HepG2 (cell line): ENCODE measurements at regions not wholly inside any gene's neighbourhood (a gene's known extent, or its start where the extent isn't known, plus 50 kb on each side); places are given as distances from the start of the nearest gene placed in this dataset.

Source experiments
- ATAC-seq: fragments of 200-7000 bp; cut with Tn5 transposase; 3 replicates; pipeline ENCODE4 v1.9.1; 2020; ENCODE audit warnings: mild to moderate bottlenecking, moderate library complexity
- BruUV-seq: library from RNA; stranded (reverse); fragments of 400-500 nt; replicated peaks from 2 replicates; lab custom pipeline; 2021; lab: Mats Ljungman, UMichigan
- CTCF ChIA-PET: fragments of 300-600 bp; formaldehyde crosslinking; extraction: SDS; loops from one replicate; lab custom pipeline; 2021; ENCODE audit warnings: low total read pairs, inconsistent platforms, low intra/inter-chr PET ratio; lab: Yijun Ruan, JAX
- POLR2A ChIA-PET: fragments of 350-600 bp; sonication (Branson Sonifier 250); formaldehyde crosslinking; loops from one replicate; lab custom pipeline; 2020; ENCODE audit warnings: antibody characterized with exemption, inconsistent platforms; lab: Yijun Ruan, JAX
- DNase-seq: peaks from one replicate; pipeline ENCODE4 v3.0.0-alpha.2; 2015; ENCODE audit warnings: low spot score
- FAIRE-seq: peaks from 3 replicates; lab custom pipeline; 2011; peaks lifted over from hg19 to GRCh38; lab: Jason Lieb, UNC
- H2AFZ ChIP-seq: one replicate; pipeline ENCODE4 v1.6.1; 2011; ENCODE audit warnings: low read length, inconsistent platforms
- H3K27ac ChIP-seq: fragments of 300-600 bp; 3 replicates; pipeline ENCODE4 v1.8.0; 2011; ENCODE audit warnings: mixed run types, mild to moderate bottlenecking, mixed read lengths, low read length, inconsistent platforms; ENCODE audit not compliant: insufficient read depth; ENCODE audit errors: extremely low read length
- H3K27me3 ChIP-seq, 2 experiments: fragments of 200-600 bp in 1 of 2; 2 replicates in 1 of 2; 3 replicates in 1 of 2; pipeline versions ENCODE4 v1.6.0 to v1.8.0; 2011; ENCODE audit warnings: low read length in 2 of 2, mild to moderate bottlenecking in 2 of 2, moderate library complexity in 2 of 2, inconsistent platforms in 1 of 2; ENCODE audit not compliant: insufficient read depth in 2 of 2, control insufficient read depth in 1 of 2
- H3K36me3 ChIP-seq, 2 experiments: fragments of 200-600 bp in 1 of 2; replicated peaks in 1 of 2; 2 replicates in 1 of 2; 3 replicates in 1 of 2; pipeline versions ENCODE4 v1.5.1 to v1.8.0; 2011; ENCODE audit warnings: low read length in 2 of 2, inconsistent platforms in 1 of 2; ENCODE audit not compliant: insufficient read depth in 2 of 2, control insufficient read depth in 1 of 2
- H3K4me1 ChIP-seq: 2 replicates; pipeline ENCODE4 v1.5.1; 2012; ENCODE audit warnings: low read length, inconsistent platforms; ENCODE audit not compliant: insufficient read depth
- H3K4me2 ChIP-seq: 2 replicates; pipeline ENCODE4 v1.6.0; 2011; ENCODE audit warnings: low read depth, low read length, inconsistent platforms
- H3K4me3 ChIP-seq, 3 experiments: fragments of 200-600 bp in 1 of 3; sonication (generic), shearing (Covaris generic) in 1 of 3; replicated peaks in 1 of 3; 2 replicates each; pipeline ENCODE4 v1.5.1; 2011 to 2016; ENCODE audit warnings: low read length in 3 of 3, inconsistent platforms in 2 of 3, low read depth in 2 of 3, mild to moderate bottlenecking in 2 of 3, control low read depth in 1 of 3, mixed read lengths in 1 of 3; ENCODE audit not compliant: insufficient read depth in 1 of 3
- H3K79me2 ChIP-seq: one replicate; pipeline ENCODE4 v1.6.1; 2011; ENCODE audit warnings: low read length, inconsistent platforms; ENCODE audit not compliant: insufficient read depth
- H3K9ac ChIP-seq: 2 replicates; pipeline ENCODE4 v1.6.0; 2011; ENCODE audit warnings: mild to moderate bottlenecking, low read depth, low read length, inconsistent platforms; ENCODE audit not compliant: insufficient read depth
- H3K9me3 ChIP-seq: 2 replicates; pipeline ENCODE4 v1.5.1; 2012; ENCODE audit warnings: mild to moderate bottlenecking, low read length
- H4K20me1 ChIP-seq: 2 replicates; pipeline ENCODE4 v1.6.0; 2011; ENCODE audit warnings: inconsistent platforms, mild to moderate bottlenecking, low read length, moderate library complexity; ENCODE audit not compliant: insufficient read depth
- CREB1 ChIP-seq, 2 experiments: fragments of 450-650 bp in 1 of 2; IDR thresholded peaks; 2 replicates each; pipeline ENCODE4 v1.6.1; 2016 to 2017; ENCODE audit warnings: control low read depth in 1 of 2, mild to moderate bottlenecking in 1 of 2, missing compliant biosample characterization in 1 of 2, missing genetic modification characterization in 1 of 2
- HCFC1 ChIP-seq: fragments of 150-350 bp; IDR thresholded peaks from 2 replicates; pipeline ENCODE4 v1.6.1; 2014; ENCODE audit warnings: low read depth, low read length
- JUNB ChIP-seq: sonication (generic); formaldehyde crosslinking; IDR thresholded peaks from 2 replicates; pipeline ENCODE4 v1.8.0; 2022; ENCODE audit warnings: missing genetic modification reagents, mild to moderate bottlenecking, borderline replicate concordance
- KDM2A ChIP-seq: sonication (generic); formaldehyde crosslinking; IDR thresholded peaks from 2 replicates; pipeline ENCODE4 v1.4.0; 2020; ENCODE audit warnings: low read depth, missing genetic modification reagents, borderline replicate concordance
- PCBP2 ChIP-seq: fragments of 200-400 bp; formaldehyde crosslinking; optimal IDR thresholded peaks from 2 replicates; pipeline ENCODE3; 2018; ENCODE audit warnings: low read length, low read depth; ENCODE audit not compliant: poor library complexity, severe bottlenecking
- SIX4 ChIP-seq: sonication (generic); formaldehyde crosslinking; IDR thresholded peaks from 2 replicates; pipeline ENCODE4 v1.4.0; 2020; ENCODE audit warnings: missing genetic modification reagents
- SMAD1 ChIP-seq: sonication (generic); formaldehyde crosslinking; IDR thresholded peaks from 2 replicates; pipeline ENCODE4 v1.4.0; 2020; ENCODE audit warnings: missing genetic modification reagents, low read depth, mild to moderate bottlenecking, borderline replicate concordance
- ZIK1 ChIP-seq: sonication (generic); formaldehyde crosslinking; IDR thresholded peaks from 2 replicates; pipeline ENCODE4 v1.5.0; 2020; ENCODE audit warnings: mild to moderate bottlenecking, low read depth, missing genetic modification reagents, borderline replicate concordance
- ZNF572 ChIP-seq: sonication (generic); formaldehyde crosslinking; IDR thresholded peaks from 2 replicates; pipeline ENCODE4 v1.5.1; 2020; ENCODE audit warnings: mild to moderate bottlenecking, missing genetic modification reagents
- ZNF883 ChIP-seq: sonication (generic); formaldehyde crosslinking; IDR thresholded peaks from 2 replicates; pipeline ENCODE4 v1.5.1; 2020; ENCODE audit warnings: mild to moderate bottlenecking, missing genetic modification reagents; ENCODE audit errors: not compliant biosample characterization
- WGBS: methylation state at CpG from one replicate; pipeline ENCODE4 v1.1.6; 2017; ENCODE audit warnings: low lambda C conversion rate; 5-methylcytosine and 5-hydroxymethylcytosine counted together
- in situ Hi-C: cut with HindIII; loops from 2 replicates; pipeline ENCODE4 v1.10.0; 2017; ENCODE audit warnings: low pct_unique_long_range_greater_than_20kb; ENCODE audit not compliant: extremely low pct_ligation_motif_present
- intact Hi-C: fragments of 100-400 bp; cut with micrococcal nuclease; formaldehyde crosslinking; loops from one replicate; pipeline ENCODE4 v1.10.0; 2022; ENCODE audit not compliant: unreplicated experiment
- TF ChIP-seq, protein P1 (sequence below), 2 experiments: fragments of 450-650 bp in 1 of 2; sonication (generic) in 1 of 2; formaldehyde crosslinking in 1 of 2; IDR thresholded peaks; 2 replicates each; pipeline versions ENCODE4 v1.6.1 to v1.8.0; 2016 to 2022; ENCODE audit warnings: antibody characterized with exemption in 1 of 2, mild to moderate bottlenecking in 1 of 2, missing genetic modification reagents in 1 of 2
- TF ChIP-seq, protein P2 (sequence below), 2 experiments: fragments of 450-650 bp in 1 of 2; sonication (generic) in 1 of 2; formaldehyde crosslinking; IDR thresholded peaks; 2 replicates each; pipeline versions ENCODE4 v1.5.0 to v1.8.0; 2020 to 2022; ENCODE audit warnings: mild to moderate bottlenecking in 1 of 2, missing genetic modification reagents in 1 of 2
- TF ChIP-seq, protein P3 (sequence below): sonication (generic); formaldehyde crosslinking; IDR thresholded peaks from 2 replicates; pipeline ENCODE4 v1.4.0; 2020; ENCODE audit warnings: missing genetic modification reagents, low read depth, mild to moderate bottlenecking, borderline replicate concordance

DNA sequence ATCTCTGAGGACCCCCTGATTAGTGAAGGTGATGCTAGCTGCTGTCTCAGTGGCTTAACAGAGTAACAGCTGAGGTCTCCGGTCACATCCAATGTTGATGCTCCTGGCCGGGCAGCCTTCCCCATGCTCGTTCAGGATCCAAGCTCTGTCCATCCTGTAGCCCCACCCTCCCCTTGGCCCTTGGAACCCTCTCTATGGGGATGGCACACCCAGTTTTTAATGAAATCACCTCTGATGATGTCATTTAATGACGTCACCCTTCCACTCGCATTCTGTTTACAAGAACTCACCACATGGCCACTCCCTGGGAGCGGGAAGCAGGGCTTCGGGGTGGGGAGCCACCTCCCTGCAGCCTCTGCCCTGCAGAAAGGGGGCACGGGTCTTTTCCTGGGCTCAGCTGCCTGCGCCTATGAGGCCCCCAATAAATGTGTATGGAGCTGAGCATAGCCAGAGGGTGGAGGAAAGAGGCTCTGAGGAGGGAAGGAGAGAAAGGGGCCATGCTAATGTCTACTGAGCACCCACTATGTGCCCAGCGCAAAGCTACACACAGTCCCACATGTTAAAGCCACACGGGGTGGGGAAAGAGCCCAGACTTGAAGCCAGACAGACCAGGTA is 95.5 kb downstream of the OAT start:
- Histone ChIP-seq H4K20me1 (no peaks in the 10 kb centered on the region), H3K36me3 (no peaks in the 10 kb centered on the region), H3K79me2 (no peaks in the 10 kb centered on the region), H3K9me3 (no peaks in the 10 kb centered on the region), H3K27ac (no peak overlapping the region), H3K4me3 (no peak overlapping the region), H3K27me3 (peaks cover 0 to 5% of the 10 kb centered on the region in 2 experiments; a peak in 2 of 5 replicates), H2AFZ (no peak overlapping the region), H3K4me1 (peaks cover 10% of the 10 kb centered on the region), H3K9ac (no peak overlapping the region), H3K4me2 (no peak overlapping the region)
- in situ Hi-C loops, result no loop called here
- intact Hi-C loops, result no loop called here
- ATAC-seq, result no peak
- no peak for FAIRE-seq
- DNase-seq, result no peak
- POLR2A ChIA-PET, result no interaction called here
- CTCF ChIA-PET, result no interaction called here
- no TSS peak for BruUV-seq
- 26% methylated on average over 10 of the region's 11 CpGs for WGBS
- TF ChIP-seq, protein P1, sequence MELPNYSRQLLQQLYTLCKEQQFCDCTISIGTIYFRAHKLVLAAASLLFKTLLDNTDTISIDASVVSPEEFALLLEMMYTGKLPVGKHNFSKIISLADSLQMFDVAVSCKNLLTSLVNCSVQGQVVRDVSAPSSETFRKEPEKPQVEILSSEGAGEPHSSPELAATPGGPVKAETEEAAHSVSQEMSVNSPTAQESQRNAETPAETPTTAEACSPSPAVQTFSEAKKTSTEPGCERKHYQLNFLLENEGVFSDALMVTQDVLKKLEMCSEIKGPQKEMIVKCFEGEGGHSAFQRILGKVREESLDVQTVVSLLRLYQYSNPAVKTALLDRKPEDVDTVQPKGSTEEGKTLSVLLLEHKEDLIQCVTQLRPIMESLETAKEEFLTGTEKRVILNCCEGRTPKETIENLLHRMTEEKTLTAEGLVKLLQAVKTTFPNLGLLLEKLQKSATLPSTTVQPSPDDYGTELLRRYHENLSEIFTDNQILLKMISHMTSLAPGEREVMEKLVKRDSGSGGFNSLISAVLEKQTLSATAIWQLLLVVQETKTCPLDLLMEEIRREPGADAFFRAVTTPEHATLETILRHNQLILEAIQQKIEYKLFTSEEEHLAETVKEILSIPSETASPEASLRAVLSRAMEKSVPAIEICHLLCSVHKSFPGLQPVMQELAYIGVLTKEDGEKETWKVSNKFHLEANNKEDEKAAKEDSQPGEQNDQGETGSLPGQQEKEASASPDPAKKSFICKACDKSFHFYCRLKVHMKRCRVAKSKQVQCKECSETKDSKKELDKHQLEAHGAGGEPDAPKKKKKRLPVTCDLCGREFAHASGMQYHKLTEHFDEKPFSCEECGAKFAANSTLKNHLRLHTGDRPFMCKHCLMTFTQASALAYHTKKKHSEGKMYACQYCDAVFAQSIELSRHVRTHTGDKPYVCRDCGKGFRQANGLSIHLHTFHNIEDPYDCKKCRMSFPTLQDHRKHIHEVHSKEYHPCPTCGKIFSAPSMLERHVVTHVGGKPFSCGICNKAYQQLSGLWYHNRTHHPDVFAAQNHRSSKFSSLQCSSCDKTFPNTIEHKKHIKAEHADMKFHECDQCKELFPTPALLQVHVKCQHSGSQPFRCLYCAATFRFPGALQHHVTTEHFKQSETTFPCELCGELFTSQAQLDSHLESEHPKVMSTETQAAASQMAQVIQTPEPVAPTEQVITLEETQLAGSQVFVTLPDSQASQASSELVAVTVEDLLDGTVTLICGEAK (IDR thresholded peaks at IDR 0.05), result no peak
- TF ChIP-seq, protein P1 (CRISPR knock-in tag; IDR thresholded peaks at IDR 0.05), result no peak
- no peak for TF ChIP-seq ZIK1 (CRISPR knock-in tag)
- no peak for TF ChIP-seq ZNF883 (CRISPR knock-in tag)
- TF ChIP-seq KDM2A (CRISPR knock-in tag), result no peak
- no peak for TF ChIP-seq ZNF572 (CRISPR knock-in tag)
- no peak for TF ChIP-seq HCFC1
- no peak for TF ChIP-seq PCBP2
- peak; percentile 96 for TF ChIP-seq CREB1 (IDR thresholded peaks at IDR 0.05)
- no peak for TF ChIP-seq CREB1 (CRISPR knock-in tag; IDR thresholded peaks at IDR 0.05)
- TF ChIP-seq JUNB (CRISPR knock-in tag), result no peak
- no peak for TF ChIP-seq SIX4 (CRISPR knock-in tag)
- TF ChIP-seq, protein P2, sequence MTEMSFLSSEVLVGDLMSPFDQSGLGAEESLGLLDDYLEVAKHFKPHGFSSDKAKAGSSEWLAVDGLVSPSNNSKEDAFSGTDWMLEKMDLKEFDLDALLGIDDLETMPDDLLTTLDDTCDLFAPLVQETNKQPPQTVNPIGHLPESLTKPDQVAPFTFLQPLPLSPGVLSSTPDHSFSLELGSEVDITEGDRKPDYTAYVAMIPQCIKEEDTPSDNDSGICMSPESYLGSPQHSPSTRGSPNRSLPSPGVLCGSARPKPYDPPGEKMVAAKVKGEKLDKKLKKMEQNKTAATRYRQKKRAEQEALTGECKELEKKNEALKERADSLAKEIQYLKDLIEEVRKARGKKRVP (CRISPR knock-in tag; IDR thresholded peaks at IDR 0.05), result no peak
- TF ChIP-seq, protein P3, sequence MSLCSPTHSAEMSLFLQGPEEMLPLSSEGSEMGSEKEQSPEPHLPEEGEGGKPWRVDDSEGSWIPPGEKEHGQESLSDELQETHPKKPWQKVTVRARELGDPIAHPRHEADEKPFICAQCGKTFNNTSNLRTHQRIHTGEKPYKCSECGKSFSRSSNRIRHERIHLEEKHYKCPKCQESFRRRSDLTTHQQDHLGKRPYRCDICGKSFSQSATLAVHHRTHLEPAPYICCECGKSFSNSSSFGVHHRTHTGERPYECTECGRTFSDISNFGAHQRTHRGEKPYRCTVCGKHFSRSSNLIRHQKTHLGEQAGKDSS, result no peak
- no peak for TF ChIP-seq SMAD1 (CRISPR knock-in tag)
